ENCODE measurements at regions not wholly inside any gene's neighbourhood (a gene's known extent, or its start where the extent isn't known, plus 50 kb on each side); places are given as distances from the start of the nearest gene placed in this dataset.

GRCh38 chrX:40282348-40282747 lies 184.6 kb upstream of the BCOR start:
- Histone ChIP-seq H3K4ac (ENCODE audit: low read depth, low read length) (no peak overlapping the region), H3K23ac (ENCODE audit: low read length) (no peak overlapping the region), H4K5ac (ENCODE audit: low read length) (no peak overlapping the region), H2BK15ac (replicated peaks; ENCODE audit: low read depth) (no peak overlapping the region), H2BK120ac (ENCODE audit: low read depth, low read length) (no peak overlapping the region), H3K4me3 (ENCODE audit: low read length) (no peak overlapping the region), H3K18ac (ENCODE audit: low read length) (no peak overlapping the region), H3K56ac (ENCODE audit: low read length) (no peak overlapping the region), H2AK5ac (ENCODE audit: low read length) (no peak overlapping the region), H3K79me1 (ENCODE audit: low read length) (no peaks in the 10 kb centered on the region), H3K9ac (ENCODE audit: low read length) (no peak overlapping the region), H3K36me3 (ENCODE audit: control insufficient read depth, insufficient read depth, low read length) (no peaks in the 10 kb centered on the region), H4K8ac (ENCODE audit: low read depth, low read length) (no peak overlapping the region), H3K79me2 (ENCODE audit: control insufficient read depth, insufficient read depth, low read length) (no peaks in the 10 kb centered on the region), H3K27ac (ENCODE audit: low read depth, low read length) (no peak overlapping the region), H3K4me1 (ENCODE audit: control insufficient read depth, low read depth, low read length) (no peaks in the 10 kb centered on the region), H3K4me2 (ENCODE audit: low read length) (no peak overlapping the region), H2BK5ac (ENCODE audit: low read length) (no peak overlapping the region), H3K27me3 (ENCODE audit: insufficient read depth, low read length, poor library complexity) (no peaks in the 10 kb centered on the region)
- WGBS (ENCODE audit: extremely low coverage, insufficient coverage, low lambda C conversion rate), result no CpG with 5 or more reads among the region's 4 CpGs
- no peak for DNase-seq

GRCh38 chrX:40281336-40282005 lies 183.7 kb upstream of the BCOR start:
- Histone ChIP-seq H3K36me3 (ENCODE audit: control insufficient read depth, insufficient read depth, low read length) (no peaks in the 10 kb centered on the region), H3K79me1 (ENCODE audit: low read length) (no peaks in the 10 kb centered on the region), H2BK5ac (ENCODE audit: low read length) (no peak overlapping the region), H3K4me1 (ENCODE audit: control insufficient read depth, low read depth, low read length) (no peaks in the 10 kb centered on the region), H3K27ac (ENCODE audit: low read depth, low read length) (no peak overlapping the region), H3K4me2 (ENCODE audit: low read length) (no peak overlapping the region), H3K27me3 (ENCODE audit: insufficient read depth, low read length, poor library complexity) (no peaks in the 10 kb centered on the region), H3K56ac (ENCODE audit: low read length) (peak overlapping the region; percentile 56), H3K4me3 (ENCODE audit: low read length) (no peak overlapping the region), H3K9ac (ENCODE audit: low read length) (no peak overlapping the region), H4K8ac (ENCODE audit: low read depth, low read length) (no peak overlapping the region), H2AK5ac (ENCODE audit: low read length) (no peak overlapping the region), H3K18ac (ENCODE audit: low read length) (peak overlapping the region; percentile 41), H3K4ac (ENCODE audit: low read depth, low read length) (no peak overlapping the region), H4K5ac (ENCODE audit: low read length) (no peak overlapping the region), H2BK120ac (ENCODE audit: low read depth, low read length) (no peak overlapping the region), H2BK15ac (replicated peaks; ENCODE audit: low read depth) (no peak overlapping the region), H3K79me2 (ENCODE audit: control insufficient read depth, insufficient read depth, low read length) (no peaks in the 10 kb centered on the region), H3K23ac (ENCODE audit: low read length) (no peak overlapping the region)
- WGBS (ENCODE audit: extremely low coverage, insufficient coverage, low lambda C conversion rate), result no CpG with 5 or more reads among the region's 4 CpGs
- DNase-seq, result no peak

GRCh38 chrX:40279762-40280161 lies 182.0 kb upstream of the BCOR start:
- Histone ChIP-seq H3K4me3 (ENCODE audit: low read length) (no peak overlapping the region), H3K18ac (ENCODE audit: low read length) (no peak overlapping the region), H3K79me2 (ENCODE audit: control insufficient read depth, insufficient read depth, low read length) (no peaks in the 10 kb centered on the region), H3K56ac (ENCODE audit: low read length) (no peak overlapping the region), H2BK5ac (ENCODE audit: low read length) (no peak overlapping the region), H3K79me1 (ENCODE audit: low read length) (no peaks in the 10 kb centered on the region), H2BK120ac (ENCODE audit: low read depth, low read length) (no peak overlapping the region), H2AK5ac (ENCODE audit: low read length) (no peak overlapping the region), H3K4me2 (ENCODE audit: low read length) (no peak overlapping the region), H3K27ac (ENCODE audit: low read depth, low read length) (no peak overlapping the region), H3K4me1 (ENCODE audit: control insufficient read depth, low read depth, low read length) (no peaks in the 10 kb centered on the region), H2BK15ac (replicated peaks; ENCODE audit: low read depth) (no peak overlapping the region), H3K4ac (ENCODE audit: low read depth, low read length) (no peak overlapping the region), H3K27me3 (ENCODE audit: insufficient read depth, low read length, poor library complexity) (no peaks in the 10 kb centered on the region), H3K9ac (ENCODE audit: low read length) (no peak overlapping the region), H3K23ac (ENCODE audit: low read length) (no peak overlapping the region), H4K8ac (ENCODE audit: low read depth, low read length) (no peak overlapping the region), H4K5ac (ENCODE audit: low read length) (no peak overlapping the region), H3K36me3 (ENCODE audit: control insufficient read depth, insufficient read depth, low read length) (no peaks in the 10 kb centered on the region)
- no peak for DNase-seq
- no CpG with 5 or more reads among the region's 5 CpGs for WGBS (ENCODE audit: extremely low coverage, insufficient coverage, low lambda C conversion rate)

GRCh38 chrX:40279091-40279430 lies 181.3 kb upstream of the BCOR start:
- H3K79me1 ChIP-seq (ENCODE audit: low read length), result no peaks in the 10 kb centered on the region
- no peak overlapping the region for H4K8ac ChIP-seq (ENCODE audit: low read depth, low read length)
- H3K4ac ChIP-seq (ENCODE audit: low read depth, low read length), result no peak overlapping the region
- no peaks in the 10 kb centered on the region for H3K4me1 ChIP-seq (ENCODE audit: control insufficient read depth, low read depth, low read length)
- H3K27ac ChIP-seq (ENCODE audit: low read depth, low read length), result no peak overlapping the region
- no peak overlapping the region for H3K56ac ChIP-seq (ENCODE audit: low read length)
- no peak overlapping the region for H3K4me3 ChIP-seq (ENCODE audit: low read length)
- no peak overlapping the region for H2AK5ac ChIP-seq (ENCODE audit: low read length)
- no peak overlapping the region for H2BK120ac ChIP-seq (ENCODE audit: low read depth, low read length)
- no peak overlapping the region for H2BK15ac ChIP-seq (replicated peaks; ENCODE audit: low read depth)
- no peak overlapping the region for H3K9ac ChIP-seq (ENCODE audit: low read length)
- H2BK5ac ChIP-seq (ENCODE audit: low read length), result no peak overlapping the region
- no CpG with 5 or more reads among the region's 3 CpGs for WGBS (ENCODE audit: extremely low coverage, insufficient coverage, low lambda C conversion rate)
- H3K4me2 ChIP-seq (ENCODE audit: low read length), result no peak overlapping the region
- no peak for DNase-seq
- H3K18ac ChIP-seq (ENCODE audit: low read length), result no peak overlapping the region
- no peaks in the 10 kb centered on the region for H3K79me2 ChIP-seq (ENCODE audit: control insufficient read depth, insufficient read depth, low read length)
- H3K23ac ChIP-seq (ENCODE audit: low read length), result no peak overlapping the region
- no peak overlapping the region for H4K5ac ChIP-seq (ENCODE audit: low read length)
- H3K36me3 ChIP-seq (ENCODE audit: control insufficient read depth, insufficient read depth, low read length), result no peaks in the 10 kb centered on the region
- no peaks in the 10 kb centered on the region for H3K27me3 ChIP-seq (ENCODE audit: insufficient read depth, low read length, poor library complexity)

GRCh38 chrX:40278340-40279090 lies 180.8 kb upstream of the BCOR start:
- H4K5ac ChIP-seq (ENCODE audit: low read length), result no peak overlapping the region
- no peaks in the 10 kb centered on the region for H3K79me2 ChIP-seq (ENCODE audit: control insufficient read depth, insufficient read depth, low read length)
- no peak overlapping the region for H3K4ac ChIP-seq (ENCODE audit: low read depth, low read length)
- H3K23ac ChIP-seq (ENCODE audit: low read length), result no peak overlapping the region
- H2AK5ac ChIP-seq (ENCODE audit: low read length), result no peak overlapping the region
- H3K18ac ChIP-seq (ENCODE audit: low read length), result no peak overlapping the region
- no peak overlapping the region for H2BK120ac ChIP-seq (ENCODE audit: low read depth, low read length)
- H3K36me3 ChIP-seq (ENCODE audit: control insufficient read depth, insufficient read depth, low read length), result no peaks in the 10 kb centered on the region
- H3K9ac ChIP-seq (ENCODE audit: low read length), result no peak overlapping the region
- no peak for DNase-seq
- no CpG with 5 or more reads among the region's 10 CpGs for WGBS (ENCODE audit: extremely low coverage, insufficient coverage, low lambda C conversion rate)
- H2BK15ac ChIP-seq (replicated peaks; ENCODE audit: low read depth), result no peak overlapping the region
- H4K8ac ChIP-seq (ENCODE audit: low read depth, low read length), result no peak overlapping the region
- H3K4me3 ChIP-seq (ENCODE audit: low read length), result no peak overlapping the region
- H2BK5ac ChIP-seq (ENCODE audit: low read length), result no peak overlapping the region
- H3K4me1 ChIP-seq (ENCODE audit: control insufficient read depth, low read depth, low read length), result no peaks in the 10 kb centered on the region
- no peaks in the 10 kb centered on the region for H3K27me3 ChIP-seq (ENCODE audit: insufficient read depth, low read length, poor library complexity)
- H3K4me2 ChIP-seq (ENCODE audit: low read length), result no peak overlapping the region
- no peak overlapping the region for H3K27ac ChIP-seq (ENCODE audit: low read depth, low read length)
- no peaks in the 10 kb centered on the region for H3K79me1 ChIP-seq (ENCODE audit: low read length)
- H3K56ac ChIP-seq (ENCODE audit: low read length), result no peak overlapping the region
